Right atrium auricular region (tissue), 2 donors: ENCODE measurements at regions not wholly inside any gene's neighbourhood (a gene's known extent, or its start where the extent isn't known, plus 50 kb on each side); places are given as distances from the start of the nearest gene placed in this dataset.

Experiments
- DNase-seq: peaks from one replicate; pipeline ENCODE4 v3.0.0-alpha.2; 2019; ENCODE audit warnings: low spot score
- H3K27ac ChIP-seq, 2 donors: fragments of 200-600 bp; sonication (generic); 1 replicate in 1 of 2; 2 replicates in 1 of 2; pipeline ENCODE4 v1.5.1; 2016 to 2019
- H3K27me3 ChIP-seq, 2 donors: fragments of 200-600 bp; sonication (generic); one replicate each; pipeline versions ENCODE4 v1.5.1 to v1.6.0; 2017 to 2019
- H3K36me3 ChIP-seq: fragments of 200-600 bp; sonication (generic); one replicate; pipeline ENCODE4 v1.5.1; 2016
- H3K4me1 ChIP-seq, 2 donors: fragments of 200-600 bp; sonication (generic); one replicate each; pipeline versions ENCODE4 v1.5.1 to v1.6.0; 2017 to 2019
- H3K4me3 ChIP-seq, 2 donors: fragments of 200-600 bp; sonication (generic); 1 replicate in 1 of 2; 2 replicates in 1 of 2; pipeline ENCODE4 v1.5.1; 2017 to 2019; ENCODE audit warnings: mild to moderate bottlenecking in 1 of 2, moderate library complexity in 1 of 2
- H3K9me3 ChIP-seq, 2 donors: fragments of 200-600 bp; sonication (generic); one replicate each; pipeline ENCODE4 v1.5.1; 2019
- TF ChIP-seq, protein P1 (sequence below), 2 donors: fragments of 200-600 bp; sonication (generic); IDR thresholded peaks; one replicate each; pipeline ENCODE4 v1.5.1; 2019; ENCODE audit warnings: antibody characterized with exemption in 2 of 2

DNA sequence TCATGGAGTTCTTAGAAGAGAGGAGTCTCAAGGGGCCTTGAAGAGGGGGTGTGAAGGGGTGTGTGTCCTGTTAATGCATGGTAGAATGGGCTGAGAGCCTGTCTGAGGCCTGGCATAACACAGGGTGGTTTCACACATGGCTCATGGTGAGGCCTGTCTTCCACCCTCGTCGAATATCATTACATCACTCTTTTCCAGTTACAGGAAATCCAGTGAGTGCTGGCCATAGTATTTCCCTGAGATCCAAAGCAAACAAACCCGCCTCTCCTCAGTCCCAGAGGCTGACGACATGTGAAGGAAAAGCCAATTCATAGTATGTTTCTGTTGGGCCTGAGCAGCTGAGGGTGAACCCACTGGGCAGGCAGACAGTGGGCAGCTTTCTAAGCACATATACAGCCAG, 159.4 kb upstream of the NR3C1 start:
- peak; percentile 68 for DNase-seq
- Histone ChIP-seq H3K27ac (peak overlapping the region in 1 of 2 donors; percentile 42), H3K9me3 (no peaks in the 10 kb centered on the region), H3K4me3 (no peak overlapping the region), H3K27me3 (no peaks in the 10 kb centered on the region), H3K36me3 (no peaks in the 10 kb centered on the region), H3K4me1 (peaks cover 0 to 4% of the 10 kb centered on the region in 2 donors)
- TF ChIP-seq, protein P1, sequence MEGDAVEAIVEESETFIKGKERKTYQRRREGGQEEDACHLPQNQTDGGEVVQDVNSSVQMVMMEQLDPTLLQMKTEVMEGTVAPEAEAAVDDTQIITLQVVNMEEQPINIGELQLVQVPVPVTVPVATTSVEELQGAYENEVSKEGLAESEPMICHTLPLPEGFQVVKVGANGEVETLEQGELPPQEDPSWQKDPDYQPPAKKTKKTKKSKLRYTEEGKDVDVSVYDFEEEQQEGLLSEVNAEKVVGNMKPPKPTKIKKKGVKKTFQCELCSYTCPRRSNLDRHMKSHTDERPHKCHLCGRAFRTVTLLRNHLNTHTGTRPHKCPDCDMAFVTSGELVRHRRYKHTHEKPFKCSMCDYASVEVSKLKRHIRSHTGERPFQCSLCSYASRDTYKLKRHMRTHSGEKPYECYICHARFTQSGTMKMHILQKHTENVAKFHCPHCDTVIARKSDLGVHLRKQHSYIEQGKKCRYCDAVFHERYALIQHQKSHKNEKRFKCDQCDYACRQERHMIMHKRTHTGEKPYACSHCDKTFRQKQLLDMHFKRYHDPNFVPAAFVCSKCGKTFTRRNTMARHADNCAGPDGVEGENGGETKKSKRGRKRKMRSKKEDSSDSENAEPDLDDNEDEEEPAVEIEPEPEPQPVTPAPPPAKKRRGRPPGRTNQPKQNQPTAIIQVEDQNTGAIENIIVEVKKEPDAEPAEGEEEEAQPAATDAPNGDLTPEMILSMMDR (IDR thresholded peaks at IDR 0.05), result no peak

DNA sequence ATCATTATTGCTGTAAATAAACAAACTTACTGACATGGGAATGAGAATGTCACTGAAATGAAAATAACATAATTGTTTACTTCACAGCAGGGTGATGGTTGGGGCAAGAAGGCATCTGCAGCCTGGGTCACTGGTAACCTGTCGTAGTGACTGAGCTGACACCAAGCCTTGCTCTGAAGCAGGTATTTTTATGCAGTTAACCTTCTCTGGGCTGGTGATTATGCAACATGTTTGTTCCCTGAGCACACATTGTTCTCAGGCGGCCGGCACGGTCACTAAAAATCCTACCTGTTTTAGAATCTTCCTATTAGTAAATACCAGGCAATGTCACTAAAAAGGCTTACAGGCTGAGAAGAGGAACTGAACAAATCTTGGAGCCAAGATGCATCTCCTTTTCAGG, 157.7 kb upstream of the NR3C1 start:
- Histone ChIP-seq H3K4me1 (peaks cover 0 to 16% of the 10 kb centered on the region in 2 donors), H3K9me3 (no peaks in the 10 kb centered on the region), H3K36me3 (no peaks in the 10 kb centered on the region), H3K4me3 (no peak overlapping the region), H3K27me3 (no peaks in the 10 kb centered on the region), H3K27ac (no peak overlapping the region)
- DNase-seq, result no peak
- TF ChIP-seq, protein P1 (IDR thresholded peaks at IDR 0.05), result no peak

GRCh38 chr5:143560378-143560777, 156.9 kb upstream of the NR3C1 start:
- Histone ChIP-seq H3K4me3 (no peak overlapping the region), H3K36me3 (no peaks in the 10 kb centered on the region), H3K4me1 (peaks cover 0 to 16% of the 10 kb centered on the region in 2 donors), H3K27me3 (no peaks in the 10 kb centered on the region), H3K27ac (no peak overlapping the region), H3K9me3 (no peaks in the 10 kb centered on the region)
- DNase-seq, result no peak
- TF ChIP-seq, protein P1 (IDR thresholded peaks at IDR 0.05), result no peak

DNA sequence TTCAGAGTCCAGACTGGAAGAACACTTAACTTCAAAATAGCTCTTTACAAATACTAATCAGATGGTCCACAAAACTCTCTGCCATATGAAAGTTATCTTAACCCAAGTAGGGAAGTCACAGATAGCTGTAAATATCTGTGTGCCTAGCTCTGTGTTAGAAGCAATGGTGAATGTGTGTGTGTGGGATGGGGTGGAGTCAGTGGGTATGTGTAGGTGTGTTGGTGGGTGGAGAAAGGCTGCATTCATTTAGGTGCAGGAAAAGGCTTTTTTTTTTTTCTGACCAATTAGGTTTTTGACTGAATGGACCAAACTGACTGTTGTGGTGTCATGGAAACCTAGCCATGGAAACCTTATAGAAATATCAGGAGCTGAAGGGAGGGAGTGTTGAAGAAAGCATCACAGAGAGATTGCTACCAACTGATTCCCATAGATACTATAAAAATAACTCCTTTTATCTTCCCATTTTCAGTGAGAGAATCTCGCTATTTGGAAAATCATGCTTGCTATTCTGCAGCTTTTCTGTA, 156.2 kb upstream of the NR3C1 start:
- TF ChIP-seq, protein P1 (IDR thresholded peaks at IDR 0.05), result no peak
- no peak overlapping the region for H3K27ac ChIP-seq
- no peaks in the 10 kb centered on the region for H3K27me3 ChIP-seq
- H3K4me1 ChIP-seq, result peaks cover 0 to 16% of the 10 kb centered on the region in 2 donors
- no peaks in the 10 kb centered on the region for H3K9me3 ChIP-seq
- H3K4me3 ChIP-seq, result no peak overlapping the region
- no peaks in the 10 kb centered on the region for H3K36me3 ChIP-seq
- DNase-seq, result no peak

DNA sequence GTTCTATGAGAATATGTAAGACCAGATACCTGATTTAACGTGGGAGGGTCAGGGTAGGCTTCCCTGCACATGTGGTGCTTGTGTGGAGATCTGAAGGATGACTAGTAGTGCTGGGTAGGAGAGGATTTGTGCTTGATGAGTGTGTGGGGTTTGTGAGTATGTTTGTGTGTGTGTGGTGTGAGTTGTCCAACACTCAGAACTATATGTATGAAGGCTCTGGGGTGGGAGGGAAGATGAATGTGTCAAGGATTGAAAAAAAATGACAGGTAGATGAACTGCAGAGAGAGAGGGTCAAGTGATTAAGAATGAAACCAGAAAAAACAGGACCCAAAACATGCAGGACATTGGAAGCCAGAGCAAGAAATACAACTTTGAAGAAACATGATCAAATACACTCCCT, 154.6 kb upstream of the NR3C1 start:
- H3K27me3 ChIP-seq, result no peaks in the 10 kb centered on the region
- TF ChIP-seq, protein P1 (IDR thresholded peaks at IDR 0.05), result no peak
- H3K27ac ChIP-seq, result no peak overlapping the region

More for the DNA sequence above, 154.6 kb upstream of the NR3C1 start:
- peaks cover 0 to 11% of the 10 kb centered on the region in 2 donors for H3K4me1 ChIP-seq
- no peak for DNase-seq
- H3K36me3 ChIP-seq, result no peaks in the 10 kb centered on the region
- no peak overlapping the region for H3K4me3 ChIP-seq
- no peaks in the 10 kb centered on the region for H3K9me3 ChIP-seq
